Activated naive CD4-positive, alpha-beta T cell treated with anti-CD3 and anti-CD28 coated beads, Interleukin-2, amount 50 U/mL, for 24 hours (primary cell): ENCODE measurements at regions not wholly inside any gene's neighbourhood (a gene's known extent, or its start where the extent isn't known, plus 50 kb on each side); places are given as distances from the start of the nearest gene placed in this dataset.

Experiments
- H3K27ac Mint-ChIP-seq: one replicate; pipeline ENCODE4 v1.8.0; 2021; ENCODE audit warnings: mild to moderate bottlenecking, mixed read lengths
- H3K27me3 Mint-ChIP-seq: one replicate; pipeline ENCODE4 v1.8.0; 2021; ENCODE audit warnings: mixed read lengths
- H3K36me3 Mint-ChIP-seq: one replicate; pipeline ENCODE4 v1.8.0; 2021; ENCODE audit warnings: mixed read lengths
- H3K4me1 Mint-ChIP-seq: one replicate; pipeline ENCODE4 v1.8.0; 2021; ENCODE audit warnings: mixed read lengths
- H3K4me3 Mint-ChIP-seq: one replicate; pipeline ENCODE4 v1.8.0; 2021; ENCODE audit warnings: mild to moderate bottlenecking, mixed read lengths
- H3K9me3 Mint-ChIP-seq: one replicate; pipeline ENCODE4 v1.8.0; 2021; ENCODE audit warnings: mixed read lengths

DNA sequence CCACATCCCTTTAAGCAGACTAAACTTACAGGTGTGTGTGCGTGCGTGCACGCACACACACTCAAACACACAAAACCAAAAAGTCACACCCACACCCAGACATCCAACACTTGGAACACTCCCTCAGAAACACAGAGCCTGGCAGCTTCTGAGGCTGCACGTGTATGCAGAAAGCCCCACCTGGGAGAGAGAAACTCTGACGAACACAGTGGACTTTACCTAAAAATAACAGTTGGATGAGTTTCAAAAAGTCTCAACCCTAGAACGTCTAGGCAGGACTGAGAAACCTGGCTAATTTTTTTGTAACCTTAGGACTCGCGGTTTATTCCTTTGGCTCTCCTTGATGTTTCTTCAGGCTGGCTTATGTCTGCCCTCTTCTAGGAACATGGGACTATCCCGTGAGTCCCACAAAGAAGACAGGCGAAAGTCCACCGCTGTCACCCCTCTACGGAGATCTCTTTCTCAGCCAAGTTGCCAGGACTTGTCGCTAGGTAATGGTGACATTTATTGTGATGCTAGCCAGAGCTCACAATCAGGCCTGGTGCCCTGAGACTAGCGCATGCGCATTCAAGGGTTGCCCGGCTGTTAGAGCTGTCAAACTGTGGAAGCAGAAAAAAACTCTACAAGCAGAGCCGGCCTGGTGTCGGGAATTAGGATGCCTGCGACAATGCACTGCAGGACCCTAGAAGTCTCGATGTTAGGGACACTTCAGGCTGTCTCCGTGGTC is 595.8 kb upstream of the TSPY4 start:
- H3K27me3 Mint-ChIP-seq = no peaks in the 10 kb centered on the region
- H3K27ac Mint-ChIP-seq = no peak overlapping the region
- H3K4me3 Mint-ChIP-seq = no peak overlapping the region
- H3K9me3 Mint-ChIP-seq = no peaks in the 10 kb centered on the region
- H3K4me1 Mint-ChIP-seq = no peaks in the 10 kb centered on the region
- no peaks in the 10 kb centered on the region for H3K36me3 Mint-ChIP-seq

DNA sequence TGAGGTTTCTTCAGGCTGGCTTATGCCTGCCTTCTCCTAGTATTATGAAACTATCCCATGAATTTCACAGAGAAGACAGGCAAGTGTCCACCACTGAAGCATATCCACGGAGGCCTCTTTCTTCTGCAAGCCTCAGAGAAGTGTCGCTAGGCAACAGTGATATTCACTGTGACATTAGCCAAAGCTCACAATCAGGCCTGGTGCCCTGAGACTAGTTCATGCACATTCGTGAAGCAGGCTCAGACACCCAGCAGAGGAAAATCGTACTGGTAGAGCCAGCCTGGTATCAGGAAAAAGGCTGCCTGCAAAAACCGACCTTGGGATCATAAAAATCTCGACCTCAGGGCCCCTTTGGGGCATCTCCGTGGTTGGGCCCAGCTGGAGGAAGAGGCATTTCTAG is 573.1 kb upstream of the TSPY4 start:
- H3K9me3 Mint-ChIP-seq = no peaks in the 10 kb centered on the region
- H3K4me3 Mint-ChIP-seq = no peak overlapping the region
- no peaks in the 10 kb centered on the region for H3K4me1 Mint-ChIP-seq
- H3K27me3 Mint-ChIP-seq = no peaks in the 10 kb centered on the region
- H3K27ac Mint-ChIP-seq = no peak overlapping the region
- H3K36me3 Mint-ChIP-seq = no peaks in the 10 kb centered on the region

DNA sequence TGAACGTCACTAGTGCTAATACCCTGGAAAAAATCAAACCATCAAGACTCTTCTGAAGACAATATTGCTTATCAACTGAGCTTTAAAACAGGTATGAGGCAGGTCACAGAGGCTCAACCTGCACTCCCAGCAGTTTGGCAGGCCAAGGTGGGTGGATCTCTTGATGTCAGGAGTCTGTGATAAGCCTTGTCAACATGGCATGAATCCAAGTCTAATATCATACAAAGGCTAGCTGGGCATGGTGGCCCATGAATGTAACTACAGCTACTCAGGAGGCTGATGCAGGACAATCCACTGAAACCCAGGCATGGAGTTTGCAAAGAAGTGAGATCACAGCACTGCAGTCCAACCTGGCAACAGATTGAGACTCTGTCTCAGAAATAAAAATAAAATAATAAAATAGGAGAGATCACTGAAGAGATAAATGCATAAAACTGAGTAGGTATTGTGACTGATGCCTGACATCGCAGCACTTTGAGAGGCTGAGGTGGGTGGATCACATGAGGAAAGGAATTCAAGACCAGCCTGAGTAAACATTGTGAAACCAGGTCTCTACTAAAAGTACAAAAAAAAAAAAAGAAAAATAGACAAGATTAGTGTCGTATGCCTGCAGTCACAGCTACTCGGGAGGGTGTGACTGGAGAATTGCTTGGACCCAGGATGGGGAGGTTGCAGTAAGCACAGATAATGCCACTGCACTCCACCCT is 555.9 kb upstream of the TSPY4 start:
- no peak overlapping the region for H3K4me3 Mint-ChIP-seq
- H3K27me3 Mint-ChIP-seq = peaks cover 1% of the 10 kb centered on the region
- no peaks in the 10 kb centered on the region for H3K9me3 Mint-ChIP-seq
- H3K4me1 Mint-ChIP-seq = no peaks in the 10 kb centered on the region
- H3K27ac Mint-ChIP-seq = no peak overlapping the region
- no peaks in the 10 kb centered on the region for H3K36me3 Mint-ChIP-seq

DNA sequence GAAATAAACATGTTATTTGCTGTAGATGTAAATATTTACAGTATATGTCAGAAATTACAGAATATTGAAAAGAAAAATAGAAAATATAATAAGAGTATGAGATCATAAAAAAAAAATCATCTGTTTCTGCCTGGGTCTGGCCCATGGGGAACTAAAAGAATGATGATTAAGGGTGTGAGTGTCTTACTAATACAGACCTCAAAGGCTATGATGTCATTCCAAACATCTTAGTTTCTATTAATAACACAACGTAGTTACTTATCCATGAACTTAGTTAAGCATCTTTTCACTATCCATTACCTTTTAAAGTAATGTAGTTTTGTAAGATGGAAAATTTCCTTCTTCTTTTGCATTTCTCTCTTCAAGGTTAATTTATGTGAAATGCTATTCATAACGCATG is 542.7 kb upstream of the TSPY4 start:
- Mint-ChIP-seq H3K27me3 (no peaks in the 10 kb centered on the region), H3K4me1 (no peaks in the 10 kb centered on the region), H3K36me3 (no peaks in the 10 kb centered on the region), H3K27ac (no peak overlapping the region), H3K9me3 (no peaks in the 10 kb centered on the region), H3K4me3 (no peak overlapping the region)

- Mint-ChIP-seq H3K27me3 (peaks cover 3% of the 10 kb centered on the region), H3K4me1 (no peaks in the 10 kb centered on the region), H3K27ac (no peak overlapping the region)
Measured at GRCh38 chrY:8804317-8804716, 532.9 kb upstream of the TSPY4 start.

GRCh38 chrY:8807648-8808408 is 529.4 kb upstream of the TSPY4 start:
- Mint-ChIP-seq H3K27me3 (peaks cover 5% of the 10 kb centered on the region), H3K4me3 (no peak overlapping the region), H3K27ac (no peak overlapping the region), H3K9me3 (no peaks in the 10 kb centered on the region), H3K4me1 (no peaks in the 10 kb centered on the region), H3K36me3 (no peaks in the 10 kb centered on the region)

More at GRCh38 chrY:8804317-8804716, 532.9 kb upstream of the TSPY4 start:
- Mint-ChIP-seq H3K9me3 (no peaks in the 10 kb centered on the region), H3K36me3 (no peaks in the 10 kb centered on the region), H3K4me3 (no peak overlapping the region)

- no peak overlapping the region for H3K4me3 Mint-ChIP-seq
- H3K9me3 Mint-ChIP-seq = no peaks in the 10 kb centered on the region
- H3K27me3 Mint-ChIP-seq = peaks cover 5% of the 10 kb centered on the region
- H3K4me1 Mint-ChIP-seq = no peaks in the 10 kb centered on the region
- no peaks in the 10 kb centered on the region for H3K36me3 Mint-ChIP-seq
- H3K27ac Mint-ChIP-seq = no peak overlapping the region
Measured at GRCh38 chrY:8808611-8809010, 528.7 kb upstream of the TSPY4 start.

DNA sequence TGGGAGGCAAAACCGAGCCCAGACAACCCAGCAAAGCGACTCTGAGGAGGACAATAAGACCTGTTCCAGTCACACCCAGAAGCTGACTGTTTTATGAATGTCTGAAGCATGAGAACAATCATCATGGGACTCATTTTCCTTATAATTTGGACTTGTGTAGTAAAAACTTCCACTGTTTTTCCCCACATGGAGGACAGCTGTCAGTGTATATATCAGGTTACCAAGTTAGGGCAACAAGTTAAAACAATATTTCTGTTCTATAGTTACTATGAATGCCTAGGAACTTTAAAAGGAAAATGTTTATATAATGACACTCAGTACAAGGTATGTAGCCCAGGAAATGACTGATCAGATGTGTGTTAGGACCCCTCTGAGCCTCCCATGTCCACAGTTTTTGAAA is 528.2 kb upstream of the TSPY4 start:
- Mint-ChIP-seq H3K27me3 (peaks cover 5% of the 10 kb centered on the region), H3K27ac (no peak overlapping the region), H3K4me3 (no peak overlapping the region), H3K36me3 (no peaks in the 10 kb centered on the region), H3K9me3 (no peaks in the 10 kb centered on the region), H3K4me1 (no peaks in the 10 kb centered on the region)

DNA sequence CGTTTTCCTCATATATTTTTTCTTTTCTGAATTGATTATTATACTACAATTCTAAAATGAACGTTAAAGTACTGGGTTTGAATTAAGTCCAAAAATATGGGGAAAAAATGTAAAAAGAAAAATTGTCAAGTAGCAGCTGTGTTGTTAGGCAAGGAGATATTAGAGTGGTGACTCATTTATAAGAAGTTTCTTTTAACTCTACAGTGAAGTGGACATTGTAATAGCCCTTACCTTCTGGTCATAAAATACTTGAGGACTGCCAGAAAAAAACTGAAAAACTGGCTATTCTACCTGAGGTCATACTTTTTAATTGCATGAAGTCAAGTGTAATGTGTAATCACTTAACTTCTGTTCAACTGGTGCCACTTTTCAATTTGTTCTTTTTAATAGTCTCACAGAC is 523.1 kb upstream of the TSPY4 start:
- no peak overlapping the region for H3K27ac Mint-ChIP-seq
- peaks cover 2% of the 10 kb centered on the region for H3K27me3 Mint-ChIP-seq
- H3K4me1 Mint-ChIP-seq = no peaks in the 10 kb centered on the region
- no peak overlapping the region for H3K4me3 Mint-ChIP-seq
- no peaks in the 10 kb centered on the region for H3K9me3 Mint-ChIP-seq
- no peaks in the 10 kb centered on the region for H3K36me3 Mint-ChIP-seq

DNA sequence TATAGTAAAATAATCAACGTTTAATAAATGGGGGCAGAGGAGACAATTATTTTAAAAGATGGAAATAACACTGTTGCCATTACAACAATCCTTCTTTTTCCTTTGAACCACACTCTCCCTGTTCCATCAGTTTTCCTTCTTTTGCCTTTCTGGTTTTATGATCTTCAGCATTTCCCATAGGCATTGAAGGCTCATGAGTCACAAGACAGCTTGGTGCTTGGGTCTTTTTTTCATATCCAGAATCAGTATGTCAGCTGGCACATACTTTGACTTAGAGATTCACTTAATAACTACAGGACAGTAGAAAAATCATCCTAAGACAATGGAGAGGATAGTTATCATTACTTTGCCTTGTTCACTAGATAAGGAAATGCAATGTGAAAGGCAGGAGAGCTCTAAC is 521.6 kb upstream of the TSPY4 start:
- peaks cover 2% of the 10 kb centered on the region for H3K27me3 Mint-ChIP-seq
- no peaks in the 10 kb centered on the region for H3K36me3 Mint-ChIP-seq
- no peak overlapping the region for H3K4me3 Mint-ChIP-seq
- no peak overlapping the region for H3K27ac Mint-ChIP-seq
- no peaks in the 10 kb centered on the region for H3K4me1 Mint-ChIP-seq
- H3K9me3 Mint-ChIP-seq = no peaks in the 10 kb centered on the region

- H3K4me1 Mint-ChIP-seq = no peaks in the 10 kb centered on the region
- no peak overlapping the region for H3K4me3 Mint-ChIP-seq
- peaks cover 4% of the 10 kb centered on the region for H3K9me3 Mint-ChIP-seq
- H3K36me3 Mint-ChIP-seq = no peaks in the 10 kb centered on the region
- H3K27me3 Mint-ChIP-seq = no peaks in the 10 kb centered on the region
- no peak overlapping the region for H3K27ac Mint-ChIP-seq
Measured at GRCh38 chrY:8820032-8820431, 517.2 kb upstream of the TSPY4 start.

DNA sequence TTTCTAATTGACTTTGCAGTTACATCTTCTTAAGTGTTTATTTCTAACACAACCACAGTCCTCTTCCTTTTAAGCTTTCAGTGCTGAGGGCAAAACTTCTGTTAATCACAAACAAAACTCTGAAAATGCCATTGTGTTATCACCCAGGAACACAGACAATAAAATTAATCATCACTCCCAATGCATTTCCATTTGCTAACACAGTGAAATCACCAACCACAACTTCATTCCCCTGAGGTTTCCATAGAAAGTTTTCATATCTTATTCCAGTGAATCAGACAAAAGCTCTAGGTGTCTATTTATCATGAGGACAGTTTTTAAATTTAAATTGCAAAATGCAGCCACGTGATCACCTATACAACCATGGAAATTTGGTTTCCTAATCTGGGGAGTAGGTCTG is 516.2 kb upstream of the TSPY4 start:
- no peaks in the 10 kb centered on the region for H3K4me1 Mint-ChIP-seq

GRCh38 chrY:8852278-8852677 is 485.0 kb upstream of the TSPY4 start:
- Mint-ChIP-seq H3K9me3 (no peaks in the 10 kb centered on the region), H3K27ac (no peak overlapping the region), H3K4me1 (no peaks in the 10 kb centered on the region), H3K36me3 (no peaks in the 10 kb centered on the region), H3K27me3 (no peaks in the 10 kb centered on the region), H3K4me3 (no peak overlapping the region)

More for the DNA sequence above, 516.2 kb upstream of the TSPY4 start:
- peaks cover 4% of the 10 kb centered on the region for H3K9me3 Mint-ChIP-seq
- no peaks in the 10 kb centered on the region for H3K27me3 Mint-ChIP-seq
- H3K4me3 Mint-ChIP-seq = no peak overlapping the region
- H3K36me3 Mint-ChIP-seq = no peaks in the 10 kb centered on the region
- H3K27ac Mint-ChIP-seq = no peak overlapping the region

DNA sequence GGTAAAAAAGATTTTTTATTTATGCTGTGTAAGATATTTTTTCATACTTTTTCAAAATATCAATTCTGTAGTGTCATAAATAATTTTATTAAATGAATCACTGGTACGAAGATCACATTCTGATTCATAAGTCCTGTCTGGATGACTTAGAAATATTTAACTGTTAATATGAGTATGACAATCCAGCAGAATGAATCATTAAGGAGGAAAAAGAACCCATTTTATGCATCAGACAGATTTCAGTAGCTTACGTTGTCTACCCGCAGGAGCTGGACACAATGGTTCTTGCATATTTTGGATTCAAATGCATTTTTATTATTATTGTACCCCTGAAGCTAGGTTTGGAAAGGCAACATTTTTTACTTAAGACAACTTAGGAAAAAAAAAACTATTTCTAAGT is 448.9 kb upstream of the TSPY4 start:
- no peaks in the 10 kb centered on the region for H3K36me3 Mint-ChIP-seq
- H3K4me1 Mint-ChIP-seq = no peaks in the 10 kb centered on the region
- H3K9me3 Mint-ChIP-seq = no peaks in the 10 kb centered on the region
- no peak overlapping the region for H3K27ac Mint-ChIP-seq
- H3K27me3 Mint-ChIP-seq = no peaks in the 10 kb centered on the region
- H3K4me3 Mint-ChIP-seq = no peak overlapping the region

DNA sequence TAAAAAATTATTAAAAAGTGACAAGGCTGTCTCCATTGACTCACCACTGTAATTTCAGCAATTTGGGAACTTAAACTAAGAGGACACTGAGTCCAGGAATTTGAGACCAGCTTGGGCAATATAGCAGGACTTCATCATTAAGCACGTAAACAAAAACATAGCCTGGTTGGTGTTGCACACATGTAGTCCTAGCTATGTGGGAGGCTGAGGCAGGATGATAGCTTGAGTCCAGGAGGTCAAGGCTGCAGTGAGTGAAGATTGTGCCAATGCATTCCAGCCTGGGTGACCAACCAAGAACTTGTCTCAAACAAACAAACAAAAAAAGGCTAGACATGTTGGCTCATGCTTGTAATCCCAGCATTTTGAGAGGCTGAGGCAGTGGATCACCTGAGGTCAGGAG is 439.4 kb upstream of the TSPY4 start:
- Mint-ChIP-seq H3K9me3 (no peaks in the 10 kb centered on the region), H3K27me3 (no peaks in the 10 kb centered on the region), H3K36me3 (no peaks in the 10 kb centered on the region), H3K4me1 (no peaks in the 10 kb centered on the region), H3K4me3 (no peak overlapping the region), H3K27ac (no peak overlapping the region)

GRCh38 chrY:8905141-8905540 is 432.1 kb upstream of the TSPY4 start:
- Mint-ChIP-seq H3K36me3 (no peaks in the 10 kb centered on the region), H3K27ac (no peak overlapping the region), H3K4me1 (no peaks in the 10 kb centered on the region), H3K27me3 (peaks cover 1% of the 10 kb centered on the region), H3K9me3 (no peaks in the 10 kb centered on the region), H3K4me3 (no peak overlapping the region)
